Ovary (tissue), 7 donors: ENCODE measurements at regions not wholly inside any gene's neighbourhood (a gene's known extent, or its start where the extent isn't known, plus 50 kb on each side); places are given as distances from the start of the nearest gene placed in this dataset.

Experiments used
- DNase-seq, 5 donors: peaks; one replicate each; pipeline ENCODE4 v3.0.0-alpha.2; 2019 to 2020
- H3K27ac ChIP-seq, 2 donors: fragments of 200-600 bp; one replicate each; pipeline versions ENCODE4 v1.5.1 to v1.8.0; 2019 to 2022
- H3K27me3 ChIP-seq: fragments of 200-600 bp; one replicate; pipeline ENCODE4 v1.8.0; 2022
- H3K36me3 ChIP-seq: fragments of 200-600 bp; sonication (generic); one replicate; pipeline ENCODE4 v1.5.1; 2019
- H3K4me1 ChIP-seq: one replicate; pipeline ENCODE4 v1.8.1; 2013; ENCODE audit warnings: mild to moderate bottlenecking, moderate library complexity; ENCODE audit not compliant: insufficient read depth
- H3K4me3 ChIP-seq: fragments of 200-600 bp; sonication (generic); one replicate; pipeline ENCODE4 v1.5.1; 2017
- H3K9me3 ChIP-seq, 2 donors: fragments of 200-600 bp in 1 of 2; sonication (generic) in 1 of 2; one replicate each; pipeline versions ENCODE4 v1.5.1 to v1.8.1; 2013 to 2019; ENCODE audit warnings: mild to moderate bottlenecking in 1 of 2, moderate library complexity in 1 of 2
- CTCF ChIP-seq, 3 donors: fragments of 450-650 bp in 2 of 3; fragments of 200-600 bp in 1 of 3; IDR thresholded peaks; one replicate each; pipeline versions ENCODE4 v1.5.1 to v1.8.0; 2016 to 2022; ENCODE audit warnings: antibody characterized with exemption in 3 of 3, mild to moderate bottlenecking in 1 of 3
- EP300 ChIP-seq: sonication (generic); formaldehyde crosslinking; IDR thresholded peaks from one replicate; pipeline ENCODE4 v1.6.1; 2017; ENCODE audit warnings: antibody characterized with exemption
- POLR2A ChIP-seq: fragments of 450-650 bp; IDR thresholded peaks from one replicate; pipeline ENCODE4 v1.6.1; 2017; ENCODE audit warnings: antibody characterized with exemption, mild to moderate bottlenecking, moderate library complexity
- WGBS, 3 donors: extraction: QIAGEN DNeasy Blood & Tissue Kit in 1 of 3; methylation state at CpG; one replicate each; pipeline versions ENCODE4 v1.1.5 to v1.1.7; 2013 to 2017; 5-methylcytosine and 5-hydroxymethylcytosine counted together
- intact Hi-C, 4 donors: fragments of 100-400 bp; cut with DNase I; formaldehyde crosslinking; loops; one replicate each; pipeline versions ENCODE4 v1.11.0 to v1.15.1; 2022 to 2023
- donor health status: DM: no; HTN: no; CAD: no; lungs with moderate emphysema.
- donor health status: DM: no; HTN: no; CAD: no.
- donor health status: Bipolar disorder and iron deficiency.
- donor health status: DM: no; HTN: no; CAD: no.
- donor health status: DM: yes; HTN: yes; CAD: no.

- Histone ChIP-seq H3K27ac (no peak overlapping the region), H3K9me3 (no peaks in the 10 kb centered on the region), H3K36me3 (no peaks in the 10 kb centered on the region), H3K27me3 (no peaks in the 10 kb centered on the region), H3K4me3 (no peak overlapping the region), H3K4me1 (no peaks in the 10 kb centered on the region)
- no peak for DNase-seq
- intact Hi-C loops: no loop called here
- TF ChIP-seq POLR2A (no peak), CTCF (IDR thresholded peaks at IDR 0.05) (no peak), EP300 (no peak)
- WGBS, 3 donors: 43 to 56% (median 55%) methylated on average over 1 of the region's 1 CpG
These were observed 634.8 kb upstream of the FAM174A start for GRCh38 chr5:99900302-99900852.

- no peak for DNase-seq
- intact Hi-C loops: no loop called here
- Histone ChIP-seq H3K36me3 (no peaks in the 10 kb centered on the region), H3K27me3 (no peaks in the 10 kb centered on the region), H3K4me3 (no peak overlapping the region), H3K4me1 (no peaks in the 10 kb centered on the region), H3K27ac (no peak overlapping the region), H3K9me3 (no peaks in the 10 kb centered on the region)
- 90 to 93% (median 90%) methylated on average over 4 of the region's 4 CpGs for WGBS, 3 donors
- TF ChIP-seq CTCF (IDR thresholded peaks at IDR 0.05): no peak
- no peak for TF ChIP-seq EP300
- TF ChIP-seq POLR2A: no peak
These were observed 655.2 kb upstream of the FAM174A start for GRCh38 chr5:99879791-99880511.

- Histone ChIP-seq H3K36me3 (no peaks in the 10 kb centered on the region), H3K4me3 (no peak overlapping the region), H3K4me1 (no peaks in the 10 kb centered on the region), H3K9me3 (no peaks in the 10 kb centered on the region), H3K27ac (no peak overlapping the region), H3K27me3 (no peaks in the 10 kb centered on the region)
- DNase-seq: no peak
- TF ChIP-seq POLR2A: no peak
- intact Hi-C loops: no loop called here
- 81 to 86% (median 85%) methylated on average over 5 of the region's 5 CpGs for WGBS, 3 donors
These were observed 656.3 kb upstream of the FAM174A start for GRCh38 chr5:99878830-99879229.

- 36 to 47% (median 41%) methylated on average over 2 of the region's 2 CpGs for WGBS, 3 donors
- H3K36me3 ChIP-seq: no peaks in the 10 kb centered on the region
These were observed 668.4 kb upstream of the FAM174A start for GRCh38 chr5:99866740-99867139.

More at GRCh38 chr5:99866740-99867139, 668.4 kb upstream of the FAM174A start:
- Histone ChIP-seq H3K27me3 (no peaks in the 10 kb centered on the region), H3K9me3 (no peaks in the 10 kb centered on the region), H3K27ac (no peak overlapping the region), H3K4me3 (no peak overlapping the region), H3K4me1 (no peaks in the 10 kb centered on the region)
- intact Hi-C loops: no loop called here
- no peak for TF ChIP-seq POLR2A
- TF ChIP-seq EP300: no peak
- TF ChIP-seq CTCF (IDR thresholded peaks at IDR 0.05): no peak
- DNase-seq: no peak
